PC-9 (cell line): ENCODE measurements at regions not wholly inside any gene's neighbourhood (a gene's known extent, or its start where the extent isn't known, plus 50 kb on each side); places are given as distances from the start of the nearest gene placed in this dataset.

Experiments
- EZH2 ChIP-seq: fragments of 200-600 bp; sonication (generic); IDR thresholded peaks from 2 replicates; pipeline ENCODE4 v1.8.0; 2017; ENCODE audit warnings: antibody characterized with exemption, low read depth
- TF ChIP-seq, protein P1 (sequence below): fragments of 200-600 bp; sonication (generic); conservative IDR thresholded peaks from 2 replicates; pipeline ENCODE4 v1.6.1; 2017; ENCODE audit warnings: mixed run types, antibody characterized with exemption, mild to moderate bottlenecking, moderate library complexity

DNA sequence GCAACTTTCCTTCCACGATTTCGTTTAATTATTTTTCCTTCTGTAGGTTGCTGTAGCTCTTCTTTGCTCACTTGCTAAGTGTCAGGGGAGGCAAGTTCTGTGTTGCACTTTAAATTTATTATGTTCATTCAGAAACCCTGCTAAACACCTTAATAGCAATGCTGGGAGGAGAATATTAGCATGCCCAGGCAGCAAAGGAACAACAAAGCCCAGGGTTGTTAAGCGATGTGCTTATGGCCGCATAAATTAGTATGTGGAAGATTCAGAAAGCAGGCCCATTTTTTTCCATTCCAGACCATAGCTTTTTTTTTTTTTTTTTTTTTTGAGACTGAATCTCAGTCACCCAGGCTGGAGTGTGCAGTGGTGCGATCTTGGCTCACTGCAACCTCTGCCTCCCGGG is 151.3 kb downstream of the BACH1 start:
- TF ChIP-seq EZH2 = no peak
- TF ChIP-seq, protein P1, sequence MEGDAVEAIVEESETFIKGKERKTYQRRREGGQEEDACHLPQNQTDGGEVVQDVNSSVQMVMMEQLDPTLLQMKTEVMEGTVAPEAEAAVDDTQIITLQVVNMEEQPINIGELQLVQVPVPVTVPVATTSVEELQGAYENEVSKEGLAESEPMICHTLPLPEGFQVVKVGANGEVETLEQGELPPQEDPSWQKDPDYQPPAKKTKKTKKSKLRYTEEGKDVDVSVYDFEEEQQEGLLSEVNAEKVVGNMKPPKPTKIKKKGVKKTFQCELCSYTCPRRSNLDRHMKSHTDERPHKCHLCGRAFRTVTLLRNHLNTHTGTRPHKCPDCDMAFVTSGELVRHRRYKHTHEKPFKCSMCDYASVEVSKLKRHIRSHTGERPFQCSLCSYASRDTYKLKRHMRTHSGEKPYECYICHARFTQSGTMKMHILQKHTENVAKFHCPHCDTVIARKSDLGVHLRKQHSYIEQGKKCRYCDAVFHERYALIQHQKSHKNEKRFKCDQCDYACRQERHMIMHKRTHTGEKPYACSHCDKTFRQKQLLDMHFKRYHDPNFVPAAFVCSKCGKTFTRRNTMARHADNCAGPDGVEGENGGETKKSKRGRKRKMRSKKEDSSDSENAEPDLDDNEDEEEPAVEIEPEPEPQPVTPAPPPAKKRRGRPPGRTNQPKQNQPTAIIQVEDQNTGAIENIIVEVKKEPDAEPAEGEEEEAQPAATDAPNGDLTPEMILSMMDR = no peak
